OCI-LY7 (cell line): ENCODE measurements at regions not wholly inside any gene's neighbourhood (a gene's known extent, or its start where the extent isn't known, plus 50 kb on each side); places are given as distances from the start of the nearest gene placed in this dataset.

Source experiments
- BruUV-seq: library from RNA; stranded (reverse); fragments of 400-500 nt; replicated peaks from 2 replicates; lab custom pipeline; 2021; lab: Mats Ljungman, UMichigan
- CTCF ChIA-PET: fragments of 300-600 bp; sonication (Branson Sonifier 250); formaldehyde crosslinking; loops from one replicate; lab custom pipeline; 2022; ENCODE audit warnings: antibody characterized with exemption; ENCODE audit not compliant: unreplicated experiment; lab: Charles Lee
- POLR2A ChIA-PET: fragments of 300-600 bp; sonication (Branson Sonifier 250); formaldehyde crosslinking; loops from one replicate; lab custom pipeline; 2022; ENCODE audit warnings: antibody characterized with exemption; lab: Charles Lee
- DNase-seq: peaks from one replicate; pipeline ENCODE4 v3.0.0-alpha.2; 2015; ENCODE audit warnings: low spot score
- H2AFZ ChIP-seq: fragments of 200-600 bp; sonication (generic), shearing (Covaris generic); 2 replicates; pipeline ENCODE4 v1.6.1; 2014; ENCODE audit warnings: mild to moderate bottlenecking, antibody characterized with exemption, low read length, moderate library complexity
- H3K27ac ChIP-seq: fragments of 200-600 bp; sonication (generic); 2 replicates; pipeline ENCODE4 v1.5.1; 2014; ENCODE audit warnings: mixed run types, low read depth, mild to moderate bottlenecking, moderate library complexity, low read length, inconsistent platforms; ENCODE audit not compliant: poor library complexity, severe bottlenecking
- H3K36me3 ChIP-seq: fragments of 200-600 bp; sonication (generic); 2 replicates; pipeline ENCODE4 v1.6.1; 2014; ENCODE audit warnings: mild to moderate bottlenecking, antibody characterized with exemption, low read length, moderate library complexity, mixed read lengths; ENCODE audit not compliant: insufficient read depth
- H3K4me1 ChIP-seq: fragments of 200-600 bp; sonication (generic); 2 replicates; pipeline ENCODE4 v1.5.1; 2014; ENCODE audit warnings: mild to moderate bottlenecking, low read length; ENCODE audit not compliant: insufficient read depth, poor library complexity, severe bottlenecking
- H3K4me2 ChIP-seq: fragments of 200-600 bp; sonication (generic); 2 replicates; pipeline ENCODE4 v1.6.1; 2014; ENCODE audit warnings: mild to moderate bottlenecking, low read length
- H3K4me3 ChIP-seq: fragments of 200-600 bp; sonication (generic); 2 replicates; pipeline ENCODE4 v1.5.1; 2014; ENCODE audit warnings: mild to moderate bottlenecking, low read depth, low read length; ENCODE audit not compliant: poor library complexity, severe bottlenecking
- H3K79me2 ChIP-seq: fragments of 200-600 bp; sonication (generic); 2 replicates; pipeline ENCODE4 v1.6.1; 2016; ENCODE audit warnings: low read depth, mild to moderate bottlenecking, low read length, moderate library complexity, mixed read lengths; ENCODE audit not compliant: insufficient read depth
- H3K9me2 ChIP-seq: fragments of 200-600 bp; sonication (generic); 2 replicates; pipeline ENCODE4 v1.6.1; 2016; ENCODE audit warnings: mild to moderate bottlenecking, low read length, mixed read lengths; ENCODE audit not compliant: insufficient read depth
- H3K9me3 ChIP-seq: fragments of 200-600 bp; sonication (generic); 2 replicates; pipeline ENCODE4 v1.6.1; 2014; ENCODE audit warnings: mild to moderate bottlenecking, mixed run types, low read length, mixed read lengths
- H4K20me1 ChIP-seq: fragments of 200-600 bp; sonication (generic); 2 replicates; pipeline ENCODE4 v1.6.1; 2014; ENCODE audit warnings: mild to moderate bottlenecking, antibody characterized with exemption, low read length, moderate library complexity, mixed read lengths; ENCODE audit not compliant: insufficient read depth
- CTCF ChIP-seq: fragments of 200-600 bp; sonication (generic); conservative IDR thresholded peaks from 2 replicates; pipeline ENCODE4 v1.5.1; 2014; ENCODE audit warnings: mild to moderate bottlenecking, antibody characterized with exemption, low read length, moderate library complexity, mixed read lengths
- EZH2phosphoT487 ChIP-seq: fragments of 200-600 bp; sonication (generic); IDR thresholded peaks from 2 replicates; pipeline ENCODE4 v1.6.1; 2018; ENCODE audit warnings: low read depth, borderline replicate concordance, mild to moderate bottlenecking, mixed run types, antibody characterized with exemption, low read length, moderate library complexity, mixed read lengths
- intact Hi-C: fragments of 100-400 bp; cut with micrococcal nuclease; formaldehyde crosslinking; loops from one replicate; pipeline ENCODE4 v1.10.0; 2022; ENCODE audit not compliant: unreplicated experiment

GRCh38 chr16:59370717-59371116 is 636.6 kb upstream of the GOT2 start:
- H4K20me1 ChIP-seq, result no peaks in the 10 kb centered on the region
- no peaks in the 10 kb centered on the region for H3K9me2 ChIP-seq
- BruUV-seq, result no TSS peak
- TF ChIP-seq CTCF, result no peak
- TF ChIP-seq EZH2phosphoT487, result no peak
- no peak overlapping the region for H3K4me3 ChIP-seq
- H3K4me2 ChIP-seq, result no peak overlapping the region
- no peaks in the 10 kb centered on the region for H3K79me2 ChIP-seq
- no peak for DNase-seq
- CTCF ChIA-PET, result no interaction called here
- no peaks in the 10 kb centered on the region for H3K4me1 ChIP-seq
- intact Hi-C loops, result no loop called here
- H3K36me3 ChIP-seq, result no peaks in the 10 kb centered on the region
- H2AFZ ChIP-seq, result no peak overlapping the region
- H3K9me3 ChIP-seq, result no peaks in the 10 kb centered on the region
- H3K27ac ChIP-seq, result no peak overlapping the region
- POLR2A ChIA-PET, result no interaction called here

GRCh38 chr16:59369523-59369922 is 635.4 kb upstream of the GOT2 start:
- POLR2A ChIA-PET, result interaction anchor here (0.8 kb wide), 1 partner anchor 26 kb away, joined by 3 read pairs; no protein-coding TSS in a partner anchor
- Histone ChIP-seq H2AFZ (no peak overlapping the region), H3K27ac (no peak overlapping the region), H3K9me3 (no peaks in the 10 kb centered on the region), H3K36me3 (no peaks in the 10 kb centered on the region), H3K4me3 (no peak overlapping the region), H3K4me1 (no peaks in the 10 kb centered on the region), H3K4me2 (no peak overlapping the region), H3K9me2 (no peaks in the 10 kb centered on the region), H3K79me2 (no peaks in the 10 kb centered on the region), H4K20me1 (no peaks in the 10 kb centered on the region)
- no TSS peak for BruUV-seq
- TF ChIP-seq EZH2phosphoT487, result no peak
- intact Hi-C loops, result no loop called here
- no peak for DNase-seq
- CTCF ChIA-PET, result no interaction called here

- TF ChIP-seq EZH2phosphoT487 (no peak), CTCF (no peak)
- H3K9me3 ChIP-seq, result no peaks in the 10 kb centered on the region
- no peaks in the 10 kb centered on the region for H4K20me1 ChIP-seq
- no peak for DNase-seq
- CTCF ChIA-PET, result no interaction called here
- POLR2A ChIA-PET, result no interaction called here
- H3K4me1 ChIP-seq, result no peaks in the 10 kb centered on the region
- H3K27ac ChIP-seq, result no peak overlapping the region
- H3K36me3 ChIP-seq, result no peaks in the 10 kb centered on the region
- no peak overlapping the region for H3K4me3 ChIP-seq
- no TSS peak for BruUV-seq
- intact Hi-C loops, result no loop called here
- no peak overlapping the region for H2AFZ ChIP-seq
- no peaks in the 10 kb centered on the region for H3K79me2 ChIP-seq
- no peaks in the 10 kb centered on the region for H3K9me2 ChIP-seq
- no peak overlapping the region for H3K4me2 ChIP-seq
Observed at GRCh38 chr16:59368586-59368985, 634.5 kb upstream of the GOT2 start.
